ENCODE measurements at regions not wholly inside any gene's neighbourhood (a gene's known extent, or its start where the extent isn't known, plus 50 kb on each side); places are given as distances from the start of the nearest gene placed in this dataset.

DNA sequence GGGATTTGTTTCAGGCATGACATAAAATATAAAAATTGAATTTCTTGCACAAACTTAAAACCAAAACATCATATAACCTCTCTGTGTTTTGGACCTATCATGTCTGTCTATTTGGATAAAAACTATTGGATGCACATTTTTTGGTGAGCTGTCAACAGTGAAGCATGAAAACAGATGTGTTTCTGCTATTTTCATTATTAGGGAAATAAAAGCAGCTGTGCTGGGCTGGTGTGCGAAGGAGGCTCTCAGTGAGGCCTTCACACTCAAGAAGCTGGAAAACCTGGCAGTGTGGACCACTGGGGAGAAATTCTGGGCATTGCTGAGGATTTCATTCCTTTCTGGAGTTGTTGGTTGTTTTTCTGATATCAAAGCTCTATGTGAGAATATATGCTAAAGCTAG, 395.3 kb downstream of the GJA1 start:
- TF ChIP-seq POLR2A (IDR thresholded peaks at IDR 0.05) (no peak), POLR2AphosphoS5 (IDR thresholded peaks at IDR 0.05) (no peak), EP300 (IDR thresholded peaks at IDR 0.05; ENCODE audit: low read depth) (no peak)
- TF ChIP-seq, protein P1, sequence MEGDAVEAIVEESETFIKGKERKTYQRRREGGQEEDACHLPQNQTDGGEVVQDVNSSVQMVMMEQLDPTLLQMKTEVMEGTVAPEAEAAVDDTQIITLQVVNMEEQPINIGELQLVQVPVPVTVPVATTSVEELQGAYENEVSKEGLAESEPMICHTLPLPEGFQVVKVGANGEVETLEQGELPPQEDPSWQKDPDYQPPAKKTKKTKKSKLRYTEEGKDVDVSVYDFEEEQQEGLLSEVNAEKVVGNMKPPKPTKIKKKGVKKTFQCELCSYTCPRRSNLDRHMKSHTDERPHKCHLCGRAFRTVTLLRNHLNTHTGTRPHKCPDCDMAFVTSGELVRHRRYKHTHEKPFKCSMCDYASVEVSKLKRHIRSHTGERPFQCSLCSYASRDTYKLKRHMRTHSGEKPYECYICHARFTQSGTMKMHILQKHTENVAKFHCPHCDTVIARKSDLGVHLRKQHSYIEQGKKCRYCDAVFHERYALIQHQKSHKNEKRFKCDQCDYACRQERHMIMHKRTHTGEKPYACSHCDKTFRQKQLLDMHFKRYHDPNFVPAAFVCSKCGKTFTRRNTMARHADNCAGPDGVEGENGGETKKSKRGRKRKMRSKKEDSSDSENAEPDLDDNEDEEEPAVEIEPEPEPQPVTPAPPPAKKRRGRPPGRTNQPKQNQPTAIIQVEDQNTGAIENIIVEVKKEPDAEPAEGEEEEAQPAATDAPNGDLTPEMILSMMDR (IDR thresholded peaks at IDR 0.05), result no peak

Measured in transverse colon (tissue), 4 donors.